ENCODE measurements at regions not wholly inside any gene's neighbourhood (a gene's known extent, or its start where the extent isn't known, plus 50 kb on each side); places are given as distances from the start of the nearest gene placed in this dataset.
A peak's percentile ranks its signal among the peaks of the same experiment; 100 is the strongest.

DNA sequence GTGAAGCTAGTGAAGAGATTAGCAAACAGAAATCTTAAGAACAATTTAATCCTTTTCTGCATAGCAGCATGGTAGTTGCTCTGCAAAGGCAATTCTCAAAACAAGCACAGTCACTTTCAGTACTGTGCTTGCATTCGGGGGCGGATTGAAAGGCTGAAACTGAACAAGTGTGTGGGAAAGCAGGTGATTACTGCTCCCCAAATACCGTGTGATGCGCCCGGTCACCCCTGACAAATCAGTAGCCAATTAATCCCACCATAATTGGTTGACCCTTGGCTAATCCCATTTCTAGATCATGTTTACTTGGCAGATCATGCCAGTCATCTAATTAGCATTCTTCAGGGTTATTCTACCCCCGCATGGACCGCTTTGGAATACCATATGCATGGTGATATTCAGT is 76.5 kb upstream of the ADRB1 start:
- Histone ChIP-seq H3K9me3 (no peaks in the 10 kb centered on the region), H3K4me3 (no peak overlapping the region), H3K27me3 (no peaks in the 10 kb centered on the region), H3K4me1 (peaks cover 0 to 49% (median 18%) of the 10 kb centered on the region in 4 donors), H3K36me3 (no peaks in the 10 kb centered on the region), H3K27ac (peak overlapping the region in 1 of 3 donors; percentile 61)
- no peak for DNase-seq
- TF ChIP-seq, protein P1, sequence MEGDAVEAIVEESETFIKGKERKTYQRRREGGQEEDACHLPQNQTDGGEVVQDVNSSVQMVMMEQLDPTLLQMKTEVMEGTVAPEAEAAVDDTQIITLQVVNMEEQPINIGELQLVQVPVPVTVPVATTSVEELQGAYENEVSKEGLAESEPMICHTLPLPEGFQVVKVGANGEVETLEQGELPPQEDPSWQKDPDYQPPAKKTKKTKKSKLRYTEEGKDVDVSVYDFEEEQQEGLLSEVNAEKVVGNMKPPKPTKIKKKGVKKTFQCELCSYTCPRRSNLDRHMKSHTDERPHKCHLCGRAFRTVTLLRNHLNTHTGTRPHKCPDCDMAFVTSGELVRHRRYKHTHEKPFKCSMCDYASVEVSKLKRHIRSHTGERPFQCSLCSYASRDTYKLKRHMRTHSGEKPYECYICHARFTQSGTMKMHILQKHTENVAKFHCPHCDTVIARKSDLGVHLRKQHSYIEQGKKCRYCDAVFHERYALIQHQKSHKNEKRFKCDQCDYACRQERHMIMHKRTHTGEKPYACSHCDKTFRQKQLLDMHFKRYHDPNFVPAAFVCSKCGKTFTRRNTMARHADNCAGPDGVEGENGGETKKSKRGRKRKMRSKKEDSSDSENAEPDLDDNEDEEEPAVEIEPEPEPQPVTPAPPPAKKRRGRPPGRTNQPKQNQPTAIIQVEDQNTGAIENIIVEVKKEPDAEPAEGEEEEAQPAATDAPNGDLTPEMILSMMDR (IDR thresholded peaks at IDR 0.05): no peak
- no peak for TF ChIP-seq POLR2A (IDR thresholded peaks at IDR 0.05)
- intact Hi-C loops (cut with DNase I): no loop called here
- 91% methylated on average over 6 of the region's 7 CpGs for WGBS (ENCODE audit: insufficient coverage, low coverage, low lambda C conversion rate, missing lambda C conversion rate)
- no peak for ATAC-seq

DNA sequence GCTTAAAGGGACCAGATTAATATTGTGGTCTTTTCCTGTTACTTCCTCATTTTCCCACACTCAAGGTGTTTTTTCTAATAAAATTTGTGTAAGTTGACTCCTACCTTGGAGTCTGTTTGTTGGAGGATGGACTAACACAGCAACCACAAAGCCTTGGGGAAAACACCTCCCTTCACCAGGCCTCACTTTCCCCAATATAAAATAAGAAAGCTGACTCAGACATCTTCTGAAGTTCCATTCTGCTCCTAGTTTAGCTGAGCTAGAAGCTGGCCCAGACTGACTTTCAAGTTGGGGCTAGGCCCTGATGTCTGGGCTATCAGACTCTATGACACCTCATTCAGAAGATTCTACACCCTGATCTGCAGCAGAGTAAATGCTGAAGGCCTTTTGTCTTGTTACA is 73.0 kb upstream of the ADRB1 start:
- Histone ChIP-seq H3K4me3 (no peak overlapping the region), H3K27me3 (no peaks in the 10 kb centered on the region), H3K36me3 (no peaks in the 10 kb centered on the region), H3K9me3 (no peaks in the 10 kb centered on the region), H3K27ac (peak overlapping the region in 2 of 3 donors; percentile 58 to 78), H3K4me1 (peaks cover 0 to 41% (median 14%) of the 10 kb centered on the region in 4 donors)
- DNase-seq (no peak), ATAC-seq (peak in 1 of 4 donors; percentile 12)
- intact Hi-C loops (cut with DNase I): no loop called here
- TF ChIP-seq, protein P1 (IDR thresholded peaks at IDR 0.05): no peak
- TF ChIP-seq POLR2A (IDR thresholded peaks at IDR 0.05): no peak

DNA sequence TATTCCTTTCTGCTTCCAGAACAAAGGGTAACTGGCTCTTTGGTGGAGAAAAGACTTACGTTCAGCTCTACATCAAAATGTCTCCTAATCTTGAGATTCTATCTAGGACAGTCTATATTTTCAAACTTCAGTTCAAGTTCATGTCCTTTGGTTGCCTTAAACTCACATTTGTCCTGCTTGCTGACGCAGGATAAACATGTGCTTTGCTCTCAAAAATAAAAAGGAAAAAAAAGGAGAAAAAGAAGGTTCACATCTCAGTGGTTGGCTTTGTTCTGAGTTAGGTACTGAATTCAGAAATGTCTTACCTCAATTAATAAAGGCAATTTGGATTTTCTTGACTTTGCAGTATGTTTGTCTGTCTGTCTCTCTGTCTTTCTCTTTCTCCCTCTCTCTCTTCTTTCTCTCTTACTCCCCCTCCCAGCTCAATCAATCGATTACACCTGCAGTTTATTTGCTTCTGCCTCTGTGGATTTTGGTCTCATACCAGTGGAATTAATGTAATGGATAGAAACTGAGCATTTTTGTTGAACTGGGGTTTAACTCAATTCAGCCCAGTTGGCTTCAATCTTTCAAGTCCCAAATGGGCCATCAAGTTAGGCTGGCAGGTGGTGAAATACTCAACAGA is 72.2 kb upstream of the ADRB1 start:
- TF ChIP-seq, protein P1 (IDR thresholded peaks at IDR 0.05): no peak
- TF ChIP-seq POLR2A (IDR thresholded peaks at IDR 0.05): no peak
- ATAC-seq (peak; percentile 79 to 84 (median 82)), DNase-seq (no peak)
- no peaks in the 10 kb centered on the region for H3K9me3 ChIP-seq
- intact Hi-C loops (cut with DNase I): no loop called here
- 29% methylated on average over 3 of the region's 3 CpGs for WGBS (ENCODE audit: insufficient coverage, low coverage, low lambda C conversion rate, missing lambda C conversion rate)
- H3K36me3 ChIP-seq: no peaks in the 10 kb centered on the region
- peaks cover 0 to 32% (median 11%) of the 10 kb centered on the region in 4 donors for H3K4me1 ChIP-seq
- peak overlapping the region in 2 of 3 donors; percentile 58 to 78 for H3K27ac ChIP-seq
- no peak overlapping the region for H3K4me3 ChIP-seq
- H3K27me3 ChIP-seq: no peaks in the 10 kb centered on the region

DNA sequence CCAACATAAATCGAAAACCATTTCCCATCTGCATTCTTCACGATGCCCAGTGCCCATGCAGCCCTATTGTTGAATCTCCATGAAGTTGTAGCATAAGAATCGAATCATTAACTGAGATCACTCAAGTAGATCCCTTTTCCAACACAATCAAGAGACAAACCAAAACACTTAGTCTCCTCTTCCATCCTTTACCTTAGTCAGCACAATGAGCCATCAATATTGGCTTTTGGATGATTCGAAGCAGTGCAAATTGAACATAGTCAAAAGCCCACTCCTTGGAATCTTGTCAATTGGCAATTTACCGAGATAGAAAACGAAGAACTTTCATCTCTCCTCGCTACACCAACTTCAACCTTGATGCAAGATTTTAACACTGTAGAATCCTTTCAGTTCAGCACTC is 66.5 kb upstream of the ADRB1 start:
- WGBS (ENCODE audit: insufficient coverage, low coverage, low lambda C conversion rate, missing lambda C conversion rate): 82% methylated on average over 7 of the region's 7 CpGs
- no peak overlapping the region for H3K4me3 ChIP-seq

More for the DNA sequence above, 66.5 kb upstream of the ADRB1 start:
- Histone ChIP-seq H3K4me1 (peaks cover 0 to 2% (median under 1%) of the 10 kb centered on the region in 4 donors), H3K36me3 (no peaks in the 10 kb centered on the region), H3K9me3 (no peaks in the 10 kb centered on the region), H3K27ac (no peak overlapping the region), H3K27me3 (no peaks in the 10 kb centered on the region)
- no peak for ATAC-seq
- TF ChIP-seq, protein P1 (IDR thresholded peaks at IDR 0.05): no peak
- no peak for TF ChIP-seq POLR2A (IDR thresholded peaks at IDR 0.05)
- intact Hi-C loops (cut with DNase I): no loop called here
- DNase-seq: no peak

Data from right lobe of liver (tissue), 6 donors.